SIG-M5 treated with dmso at 0.1 percent for 504 hours (cell line): ENCODE measurements at regions not wholly inside any gene's neighbourhood (a gene's known extent, or its start where the extent isn't known, plus 50 kb on each side); places are given as distances from the start of the nearest gene placed in this dataset.

Experiments
- DNase-seq: peaks from one replicate; lab custom pipeline; 2025; ENCODE audit not compliant: unreplicated experiment; lab: John Stamatoyannopoulos, UW

DNA sequence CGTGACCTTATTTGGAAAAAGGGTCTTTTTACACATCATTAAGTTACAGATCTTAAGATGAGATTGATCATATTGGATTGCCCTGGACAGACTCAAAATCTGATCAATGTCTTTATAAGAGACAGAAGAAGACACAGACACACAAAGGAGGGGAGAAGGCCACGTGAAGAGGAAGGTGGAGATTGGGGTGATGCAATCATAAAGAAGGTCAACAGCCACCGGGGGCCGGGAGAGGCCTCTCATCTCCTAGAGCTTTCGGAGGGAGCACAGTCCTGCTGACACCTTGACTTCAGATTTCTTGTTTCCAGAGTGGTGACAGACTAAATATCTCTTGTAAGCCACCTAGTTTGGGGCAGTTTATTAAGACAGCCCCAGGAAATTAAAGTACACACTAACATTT lies 204.6 kb upstream of the CSF3R start:
- DNase-seq = no peak

DNA sequence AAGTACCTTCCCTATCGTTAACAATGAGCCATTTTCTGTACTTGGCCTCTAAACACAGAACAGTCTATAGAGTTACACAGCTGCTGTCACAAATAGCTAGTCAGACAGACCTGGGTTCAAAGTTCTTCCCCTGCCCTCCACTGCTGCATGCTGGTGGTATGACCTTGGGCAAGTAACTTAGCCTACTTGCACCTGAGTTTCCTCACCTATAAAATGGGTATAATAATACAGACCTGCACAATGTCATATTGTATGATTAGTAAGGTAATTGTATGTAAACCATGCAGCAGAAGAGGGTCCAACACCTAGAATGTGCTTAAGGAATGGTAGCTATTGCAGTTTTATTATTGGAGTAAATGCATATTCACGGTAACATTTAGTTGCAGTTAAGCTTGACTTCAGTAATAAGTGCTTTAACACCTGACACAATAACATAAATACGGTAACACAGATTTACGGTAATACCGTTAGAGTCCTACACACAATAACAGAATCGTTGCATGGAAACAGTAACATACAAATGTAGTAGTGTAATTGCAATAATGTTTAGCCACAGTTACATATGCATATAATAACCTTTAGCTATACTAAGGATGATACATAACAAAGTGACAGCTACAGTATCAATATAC lies 193.3 kb upstream of the CSF3R start:
- DNase-seq = no peak

DNA sequence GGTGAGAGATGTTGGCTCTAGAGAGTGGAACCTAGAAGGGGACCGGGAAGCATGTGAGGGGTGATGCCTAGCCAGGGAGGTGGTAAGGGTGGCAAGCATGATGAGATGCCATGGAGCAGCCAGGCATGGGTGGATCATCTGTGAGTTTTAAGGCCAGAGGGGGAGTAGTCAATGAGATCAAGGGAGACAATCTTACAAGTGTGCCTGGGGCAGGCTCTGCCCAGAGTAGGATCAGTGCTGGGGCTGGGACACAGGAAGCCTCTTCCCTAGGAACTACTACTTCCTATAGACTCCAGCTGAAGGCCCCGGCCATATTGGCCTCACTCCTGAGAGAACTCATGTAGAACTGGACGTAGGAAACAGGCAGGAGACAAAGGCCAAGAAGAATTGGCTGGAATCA lies 192.4 kb upstream of the CSF3R start:
- DNase-seq = no peak

DNA sequence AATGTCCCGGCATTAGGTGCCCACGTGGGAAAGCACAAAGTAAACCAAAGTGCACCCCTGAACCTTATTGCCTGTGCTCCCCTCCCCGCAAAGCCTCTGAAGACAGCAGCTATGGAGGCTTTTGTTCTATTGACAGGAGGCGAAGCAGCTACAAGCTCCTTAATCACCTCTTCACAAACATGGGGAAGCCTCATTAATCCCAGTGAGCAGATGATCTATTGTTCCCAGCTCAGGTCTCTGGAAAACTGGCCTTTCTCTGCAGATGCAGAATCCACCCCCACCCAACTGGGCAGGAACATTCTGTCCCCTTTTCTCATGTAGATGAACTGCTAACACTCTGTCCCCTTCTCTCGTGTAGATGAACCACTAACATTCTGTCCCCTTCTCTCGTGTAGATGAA lies 190.5 kb upstream of the CSF3R start:
- no peak for DNase-seq

DNA sequence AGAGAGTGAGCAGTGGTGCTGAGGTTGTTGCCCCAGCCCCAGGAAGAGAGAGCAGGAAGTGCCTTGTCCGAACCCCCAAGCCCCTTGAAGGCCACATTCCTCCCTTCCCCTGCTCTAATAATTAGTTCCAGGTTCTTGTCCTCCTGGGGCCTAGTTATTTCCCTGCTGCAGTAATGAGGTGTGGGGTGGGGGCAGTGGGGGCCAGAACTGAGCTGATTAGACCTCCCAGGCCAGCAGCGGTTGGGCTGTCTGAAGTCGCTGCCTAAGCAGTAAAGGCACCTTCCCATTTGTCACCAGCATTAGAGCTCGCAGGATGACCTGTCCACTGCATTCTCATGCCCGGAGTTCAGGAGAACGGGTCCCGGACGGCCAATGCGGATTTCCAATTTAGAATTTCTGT lies 186.5 kb upstream of the CSF3R start:
- DNase-seq = no peak

DNA sequence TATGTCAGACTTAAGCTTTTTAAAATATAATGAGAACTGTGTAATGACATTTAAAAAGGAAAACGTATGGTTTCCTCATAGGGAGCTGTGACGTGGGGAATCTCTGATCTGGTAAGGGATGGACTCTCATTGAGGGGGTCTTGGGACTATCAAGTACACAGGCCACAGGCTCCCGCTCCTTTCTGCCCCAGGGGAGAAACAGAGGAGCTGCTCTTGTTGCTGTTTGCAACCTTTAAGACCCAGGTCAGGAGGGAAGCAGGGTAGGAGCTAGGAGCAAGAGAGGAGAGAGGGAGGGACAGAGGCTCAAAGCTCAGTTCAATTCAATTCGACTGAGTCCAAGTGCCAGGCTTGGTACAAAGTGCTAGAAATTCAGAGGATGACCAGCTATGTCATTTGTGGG lies 185.1 kb upstream of the CSF3R start:
- no peak for DNase-seq

DNA sequence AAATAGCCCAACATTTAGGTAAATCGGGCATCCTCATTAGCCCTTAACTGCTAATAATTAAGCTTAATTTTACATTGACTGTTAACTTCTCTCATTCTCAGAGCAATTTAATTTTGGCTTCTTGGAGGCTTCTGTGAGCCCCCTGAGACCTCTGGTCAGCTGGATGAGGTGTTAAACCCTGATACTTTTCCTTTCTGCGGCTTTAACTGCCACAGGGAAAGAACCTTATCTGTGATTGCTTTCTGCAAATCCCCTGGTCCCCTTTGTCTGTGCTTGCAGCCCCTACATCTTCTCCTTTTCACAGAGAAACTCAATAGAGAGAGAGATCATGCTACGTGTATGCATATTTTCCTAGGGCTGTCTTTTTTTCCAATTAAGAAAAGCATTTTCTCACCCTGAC lies 184.5 kb upstream of the CSF3R start:
- DNase-seq = no peak

DNA sequence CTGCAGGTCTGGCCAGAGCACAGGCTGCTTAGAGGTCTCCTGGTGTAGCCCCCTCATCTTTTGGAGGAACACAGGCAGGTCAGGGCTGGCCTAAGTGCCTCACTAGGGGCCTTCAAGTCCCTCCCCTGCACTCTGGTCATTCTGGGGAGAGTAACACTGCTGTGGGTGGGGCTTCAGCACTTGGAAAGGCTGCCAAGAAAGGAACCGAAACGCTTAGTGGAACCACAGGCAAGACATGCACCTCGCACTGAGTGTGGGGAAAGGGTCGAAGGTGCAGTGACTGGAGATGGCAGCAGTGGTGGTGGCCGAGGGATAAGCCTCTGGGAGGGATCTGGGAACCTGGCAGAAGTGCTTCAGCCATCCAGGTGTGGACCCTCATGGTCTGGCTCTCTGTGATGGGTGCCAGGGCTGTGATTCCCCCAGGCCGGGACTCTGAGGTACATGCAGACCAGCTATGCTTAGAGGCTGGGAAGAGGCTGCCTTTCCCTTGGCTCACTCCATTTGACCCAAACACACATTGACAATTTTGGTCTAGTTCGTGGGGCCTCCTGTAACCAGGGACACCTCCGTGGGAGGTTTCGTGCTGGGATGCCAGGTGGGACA lies 182.9 kb upstream of the CSF3R start:
- no peak for DNase-seq

DNA sequence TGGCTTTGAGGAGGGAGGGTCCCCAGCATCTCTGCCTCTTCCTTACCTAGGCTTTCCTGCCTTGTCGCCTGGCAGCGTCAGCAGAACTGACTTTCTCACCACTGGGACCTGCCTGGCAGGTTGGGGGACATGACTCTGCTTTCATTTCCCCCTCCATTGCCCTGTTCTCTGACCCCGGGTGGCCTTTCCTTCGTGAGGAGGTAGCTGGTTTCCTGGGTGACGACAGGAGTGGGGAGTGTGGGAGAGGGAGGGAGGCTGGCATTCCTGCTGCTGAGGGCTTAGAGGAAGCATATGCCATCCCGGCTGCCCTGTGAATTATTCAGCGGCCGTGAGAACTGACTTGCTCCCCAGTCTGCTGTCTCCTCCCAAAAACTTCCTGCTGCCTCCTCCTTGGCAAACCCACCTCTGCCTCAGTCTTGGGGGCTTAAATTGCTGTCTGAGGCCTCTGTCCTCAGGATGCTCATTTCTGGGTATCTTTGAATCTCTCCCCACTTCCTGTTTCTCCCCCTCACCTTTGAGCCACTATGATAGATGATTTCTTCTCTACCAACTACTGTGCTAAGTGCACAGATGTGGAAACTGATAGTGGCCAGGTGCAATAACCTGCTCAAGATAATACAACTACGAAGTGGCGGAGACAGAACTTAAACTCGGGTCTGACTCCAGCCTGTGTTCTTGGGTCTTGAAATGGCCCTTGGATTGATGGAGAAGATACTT lies 182.0 kb upstream of the CSF3R start:
- no peak for DNase-seq

DNA sequence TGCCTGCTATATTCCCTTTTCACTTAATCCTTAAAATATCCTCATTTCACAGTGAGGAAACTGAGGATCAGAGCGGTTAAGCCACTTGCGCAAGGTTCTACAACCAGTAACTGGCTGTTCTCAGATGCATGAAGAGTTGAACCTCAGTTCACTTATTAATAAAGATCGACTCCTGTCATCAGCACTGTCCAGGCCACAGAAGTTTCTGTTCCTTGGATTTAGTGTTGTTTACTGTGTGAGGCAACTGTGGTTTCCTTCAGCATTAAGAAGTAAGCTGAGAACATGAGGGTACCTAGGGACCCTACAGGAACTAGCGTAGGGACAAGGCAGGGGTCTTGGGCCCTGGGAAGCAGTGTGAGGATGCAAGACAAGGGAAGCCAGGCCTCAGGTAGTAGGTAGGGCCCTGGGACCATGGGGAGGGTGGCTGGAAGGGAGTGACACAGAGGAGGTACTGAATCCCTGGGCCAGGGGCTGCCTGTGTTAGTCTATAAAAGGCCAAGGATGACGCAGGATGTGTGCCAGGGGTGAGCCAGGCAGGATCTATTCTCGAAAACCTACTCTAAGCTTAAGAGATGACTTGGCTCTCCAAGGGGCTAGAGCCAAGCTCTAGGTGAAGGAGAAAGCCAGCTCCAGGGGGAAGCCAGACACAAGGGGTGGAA lies 181.2 kb upstream of the CSF3R start:
- DNase-seq = no peak

DNA sequence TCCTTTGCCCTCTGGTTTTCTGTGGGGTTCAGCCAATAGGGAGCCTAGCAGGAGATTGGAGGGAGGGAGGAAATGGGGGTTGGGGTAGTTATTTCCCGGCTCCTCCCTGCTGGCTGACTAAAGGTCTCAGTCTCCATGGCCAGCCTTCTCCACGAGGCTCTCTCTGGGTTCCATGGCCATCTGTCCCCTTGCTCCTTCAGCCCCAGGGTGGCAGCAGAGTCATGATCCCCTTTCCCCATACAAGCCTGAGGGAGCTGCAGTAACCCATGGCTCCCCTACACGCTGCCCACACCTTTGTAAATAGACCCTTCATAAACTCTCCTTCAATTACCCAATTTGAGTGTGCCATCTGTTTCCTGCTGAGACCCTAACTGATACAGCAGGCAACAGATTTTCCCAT lies 176.1 kb upstream of the CSF3R start:
- DNase-seq = no peak

DNA sequence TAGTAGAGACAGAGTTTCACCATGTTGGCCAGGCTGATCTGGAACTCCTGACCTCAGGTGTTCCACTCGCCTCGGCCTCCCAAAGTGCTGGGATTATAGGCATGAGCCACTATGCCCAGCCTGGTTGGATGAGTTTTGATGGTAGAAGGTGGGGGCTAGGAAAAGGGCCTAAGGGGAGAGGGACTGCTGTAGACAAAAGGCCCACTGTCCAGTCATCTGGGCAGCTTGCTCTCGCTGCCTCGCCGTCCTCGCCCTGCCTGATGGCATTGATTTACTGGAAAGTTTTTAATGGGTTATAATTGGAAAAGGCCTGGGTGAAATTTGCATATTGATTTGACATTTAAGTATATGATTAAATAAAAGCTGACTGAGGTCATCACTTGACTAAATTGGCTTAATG lies 175.1 kb upstream of the CSF3R start:
- DNase-seq = no peak

DNA sequence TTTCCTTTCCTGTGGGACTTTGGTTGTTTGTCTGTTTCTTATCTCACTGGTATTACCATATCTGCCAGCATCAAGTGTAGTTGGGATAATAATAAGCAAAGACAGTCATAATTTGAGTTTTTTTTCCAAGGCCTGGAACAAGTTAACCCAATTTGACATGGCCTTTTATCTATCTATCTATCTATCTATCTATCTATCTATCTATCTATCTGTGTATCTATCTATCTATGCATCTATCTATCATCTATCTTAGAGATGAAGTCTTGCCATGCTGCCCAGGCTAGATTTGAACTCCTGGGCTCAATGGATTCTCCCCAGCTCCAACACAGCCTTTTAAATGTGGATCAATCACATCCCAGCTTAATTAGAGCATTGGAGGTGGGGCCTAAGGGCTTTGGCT lies 174.1 kb upstream of the CSF3R start:
- no peak for DNase-seq

DNA sequence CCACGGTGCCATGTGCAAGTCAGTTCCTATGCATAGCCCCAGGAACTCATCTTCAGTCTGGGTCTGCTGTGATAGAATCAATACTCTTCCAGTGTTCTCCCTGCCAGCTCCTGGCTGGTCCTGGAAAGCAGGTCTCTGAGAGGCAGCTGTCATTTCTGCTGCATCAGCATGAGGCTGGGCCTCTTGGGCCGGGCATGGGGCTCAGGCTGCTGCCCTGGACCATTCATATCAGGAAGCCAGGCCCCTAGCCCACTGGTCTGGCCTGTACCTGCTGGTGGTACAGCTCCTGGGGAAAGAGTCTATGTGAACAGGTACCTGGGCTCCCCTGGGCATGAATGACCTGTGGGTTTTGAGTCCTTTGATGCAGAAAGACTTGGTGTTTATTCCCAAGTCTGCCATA lies 173.6 kb upstream of the CSF3R start:
- no peak for DNase-seq

DNA sequence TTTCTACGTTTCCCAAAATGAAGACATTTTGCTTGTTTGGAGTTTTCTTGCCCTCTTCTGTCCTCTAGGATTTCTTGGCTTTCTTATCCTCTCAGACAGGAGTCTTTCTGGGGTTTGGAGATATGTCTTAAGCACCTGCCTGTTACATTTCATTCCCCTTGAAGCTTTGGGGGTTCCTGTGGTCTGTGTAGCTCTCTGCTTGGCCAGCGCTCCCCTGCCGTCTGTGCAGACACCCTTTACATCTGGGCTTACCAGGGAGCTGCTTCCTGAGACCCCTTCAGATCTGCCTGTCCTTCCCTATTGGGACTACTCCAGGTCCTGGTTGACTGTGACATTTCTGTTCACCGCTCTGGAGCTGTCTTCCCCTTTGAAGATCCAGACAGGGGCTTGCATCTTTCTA lies 171.9 kb upstream of the CSF3R start:
- DNase-seq = no peak

DNA sequence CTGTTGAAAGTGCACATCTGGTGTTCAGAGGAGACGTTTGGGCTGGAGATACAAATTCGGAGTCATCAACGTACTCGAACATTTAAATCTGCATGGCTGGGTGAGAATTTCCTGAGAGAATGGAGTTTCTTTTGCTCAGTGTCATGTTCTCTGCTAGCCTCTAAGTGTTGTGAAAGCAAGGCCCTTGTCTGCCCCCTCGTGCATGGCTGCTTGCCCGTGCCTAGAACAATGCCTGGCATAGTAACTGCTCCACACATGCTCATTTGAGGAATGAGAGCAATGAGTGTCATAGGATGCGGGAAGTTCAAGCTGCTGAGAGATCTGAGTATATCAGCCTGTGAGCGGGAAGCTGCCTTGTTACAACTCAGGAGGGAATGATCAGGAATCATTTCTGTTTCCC lies 171.1 kb upstream of the CSF3R start:
- DNase-seq = no peak

DNA sequence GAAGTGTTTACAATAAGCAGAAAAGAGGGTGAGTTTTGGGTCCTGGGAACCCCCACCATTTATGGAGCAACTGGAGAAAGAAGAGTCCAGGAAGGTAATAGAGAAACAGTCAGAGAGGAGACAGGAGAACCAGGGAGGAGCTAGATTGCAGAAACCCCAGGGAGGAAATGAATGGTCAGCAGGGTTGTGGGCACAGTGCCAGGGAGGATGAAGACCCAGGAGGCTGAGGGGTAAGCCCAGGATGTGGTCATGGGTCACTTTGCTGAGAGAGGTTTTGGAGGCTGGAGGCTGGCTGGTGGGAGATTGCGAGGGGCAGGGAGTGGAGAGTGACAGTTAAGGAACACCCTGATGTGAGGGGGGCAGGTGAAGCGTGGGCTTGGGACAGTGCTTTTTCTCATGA lies 169.9 kb upstream of the CSF3R start:
- DNase-seq = no peak

DNA sequence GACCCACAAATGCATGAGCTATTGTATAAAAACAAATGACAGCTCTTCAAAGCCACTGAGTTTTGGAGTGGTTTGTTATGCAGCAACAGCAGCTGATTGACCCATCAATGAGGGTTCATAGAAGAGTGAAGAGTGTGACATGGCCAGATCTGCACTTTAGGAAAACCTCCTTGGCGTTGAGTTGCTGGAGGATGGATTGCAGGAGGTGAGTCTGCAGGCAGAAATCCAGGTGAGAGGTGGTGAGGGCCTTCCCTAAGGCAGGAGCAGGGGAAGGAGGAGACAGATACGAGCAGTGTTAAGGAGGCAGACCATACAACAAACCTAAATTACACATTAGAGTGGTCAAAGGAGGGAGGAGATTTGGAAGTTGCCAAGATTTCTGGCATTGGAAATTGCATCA lies 169.3 kb upstream of the CSF3R start:
- no peak for DNase-seq

DNA sequence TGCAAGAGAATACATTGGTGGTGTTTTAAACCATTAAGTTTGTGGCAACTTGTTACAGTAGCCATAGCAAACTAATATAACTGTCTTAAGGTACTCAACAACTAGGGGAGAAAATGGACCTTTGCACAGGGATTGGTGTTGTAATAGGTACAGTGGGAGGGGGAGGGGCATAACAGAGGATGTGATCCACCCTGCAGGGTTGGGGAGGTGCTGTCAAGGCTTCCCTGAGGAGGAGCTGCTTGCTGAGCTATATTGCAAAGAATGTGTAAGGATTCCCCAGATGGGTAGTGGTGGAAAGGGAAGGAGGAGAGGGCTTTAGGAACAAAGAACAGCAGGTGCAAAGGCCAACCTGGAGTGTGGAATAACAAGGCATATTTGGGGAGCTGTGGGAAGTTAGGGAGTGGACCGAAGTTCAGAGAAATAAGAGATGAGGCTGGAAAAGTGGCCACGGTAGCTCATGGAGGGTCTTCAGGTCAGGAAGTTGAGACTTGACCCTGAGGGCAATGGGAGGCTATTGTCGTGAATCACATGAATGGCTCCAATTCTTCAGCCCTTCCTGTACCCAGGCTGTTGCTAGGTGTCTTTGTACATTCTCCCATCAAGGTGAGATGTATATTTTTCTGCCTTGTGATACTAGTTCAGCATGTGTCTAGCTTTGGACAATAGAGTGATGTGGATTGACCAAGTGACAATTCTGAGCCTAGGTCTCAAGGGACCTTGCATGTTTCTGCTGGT lies 168.6 kb upstream of the CSF3R start:
- no peak for DNase-seq

DNA sequence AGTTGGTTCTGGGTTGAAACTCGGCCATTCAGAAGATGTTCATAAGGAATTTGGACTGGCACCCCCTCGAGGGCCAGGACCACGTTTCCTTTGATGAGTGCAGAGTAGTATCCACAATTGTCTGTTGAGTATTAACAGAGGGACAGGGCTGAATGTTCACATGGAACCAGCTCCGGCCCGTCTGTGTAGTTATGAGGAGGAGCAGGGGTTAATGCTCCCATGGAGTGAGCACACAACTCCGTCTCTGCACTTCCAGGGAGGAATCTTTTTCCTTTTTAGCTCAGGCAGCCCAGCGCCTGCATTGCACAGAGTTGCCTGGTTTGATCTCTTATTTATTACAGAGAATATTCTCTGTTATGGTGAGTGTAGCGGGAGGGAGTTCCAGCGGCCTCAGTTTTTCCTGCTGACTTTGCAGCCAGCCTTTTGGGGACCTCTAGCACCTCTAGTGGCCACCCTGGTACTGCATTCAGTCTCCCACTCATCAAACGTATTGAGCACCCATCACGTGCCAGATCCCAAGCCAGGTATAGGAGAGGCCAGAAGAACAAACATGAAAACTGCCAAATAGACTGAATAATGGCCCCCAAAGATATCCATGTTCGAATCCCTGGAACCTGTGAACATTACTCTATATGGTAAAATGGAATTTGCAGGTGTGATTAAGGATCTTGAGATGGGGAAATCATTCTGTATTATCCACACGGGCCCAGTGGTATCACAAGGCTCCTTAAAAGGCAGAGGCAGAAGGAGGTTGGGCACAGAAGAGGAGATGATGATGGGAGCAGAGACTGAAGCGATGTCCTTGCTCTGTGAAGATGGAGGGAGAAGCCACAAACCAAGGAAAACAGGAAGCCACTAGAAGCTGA lies 167.7 kb upstream of the CSF3R start:
- DNase-seq = peak; percentile 32

DNA sequence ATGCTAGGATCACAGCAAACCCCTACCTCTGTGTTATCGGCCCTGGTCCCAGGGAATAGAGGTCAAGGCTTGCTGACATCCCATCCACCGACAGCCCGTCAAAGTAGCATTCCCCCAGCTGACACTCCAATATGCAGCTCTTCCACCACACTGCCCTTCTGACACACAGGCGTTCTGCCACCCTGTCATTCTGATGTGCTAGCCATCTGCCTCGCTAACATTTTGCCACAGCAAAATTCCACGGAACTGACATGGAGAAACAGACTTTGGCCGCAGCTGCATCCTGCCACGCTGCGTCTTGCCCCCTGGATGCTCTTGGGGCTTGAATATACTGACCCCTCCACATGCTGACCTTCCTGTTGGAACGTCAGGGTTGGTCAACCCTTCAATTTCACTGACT lies 163.2 kb upstream of the CSF3R start:
- DNase-seq = no peak
